ENCODE measurements at regions not wholly inside any gene's neighbourhood (a gene's known extent, or its start where the extent isn't known, plus 50 kb on each side); places are given as distances from the start of the nearest gene placed in this dataset.

GRCh38 chr18:14945984-14946383 lies 198.0 kb downstream of the ANKRD30B start:
- no peak for DNase-seq
- 40% methylated on average over 1 of the region's 7 CpGs; no CpG with 5 or more reads in 1 of the 2 experiments for whole genome bisulfite sequencing, 2 experiments (ENCODE audit: extremely low coverage in 2 of 2, insufficient read length in 1 of 2)
- in situ Hi-C loops (cut with MboI; ENCODE audit: low sequenced_read_pairs) = no loop called here

More at GRCh38 chr18:14945984-14946383, 198.0 kb downstream of the ANKRD30B start:
- no peak for TF ChIP-seq POLR2A (IDR thresholded peaks at IDR 0.05; ENCODE audit: low read depth, low read length)
- TF ChIP-seq USF2 (IDR thresholded peaks at IDR 0.05; ENCODE audit: low read depth, low read length) = no peak
- TF ChIP-seq ELK1 (IDR thresholded peaks at IDR 0.05; ENCODE audit: borderline replicate concordance, low read depth, low read length) = no peak
- no peak for TF ChIP-seq RAD21 (IDR thresholded peaks at IDR 0.05; ENCODE audit: low read length)
- TF ChIP-seq SMC3 (IDR thresholded peaks at IDR 0.05; ENCODE audit: low read depth, low read length) = no peak
- TF ChIP-seq CTCF (conservative IDR thresholded peaks at IDR 0.05; ENCODE audit: low read depth, low read length) = no peak
- no peak for TF ChIP-seq NFE2L2 (IDR thresholded peaks at IDR 0.05; ENCODE audit: low read depth, low read length)
- TF ChIP-seq FOS (IDR thresholded peaks at IDR 0.05; ENCODE audit: low read depth, low read length) = no peak
- TF ChIP-seq RCOR1 (IDR thresholded peaks at IDR 0.05; ENCODE audit: insufficient replicate concordance, low read length) = no peak
- no peak for TF ChIP-seq CEBPB (IDR thresholded peaks at IDR 0.05; ENCODE audit: low read depth, low read length)
- TF ChIP-seq BHLHE40 (IDR thresholded peaks at IDR 0.05; ENCODE audit: low read depth, low read length) = no peak
- no peak for TF ChIP-seq CHD1 (IDR thresholded peaks at IDR 0.05; ENCODE audit: low read depth, low read length)
- TF ChIP-seq MAZ (IDR thresholded peaks at IDR 0.05; ENCODE audit: borderline replicate concordance, low read depth, low read length) = no peak
- no peak for TF ChIP-seq MAFK (IDR thresholded peaks at IDR 0.05; ENCODE audit: low read depth, low read length)
- no peak for TF ChIP-seq MXI1 (IDR thresholded peaks at IDR 0.05; ENCODE audit: borderline replicate concordance, low read depth, low read length)
- CTCF ChIA-PET = no interaction called here
- Histone ChIP-seq H3K56ac (ENCODE audit: extremely low read depth, insufficient read depth, low read length) (no peak overlapping the region), H3K4me1 (ENCODE audit: control insufficient read depth, insufficient read depth, low read length) (no peaks in the 10 kb centered on the region), H3K14ac (replicated peaks; ENCODE audit: low read depth, low read length) (no peak overlapping the region), H2BK5ac (ENCODE audit: low read depth, low read length, poor library complexity, severe bottlenecking) (no peak overlapping the region), H3K36me3 (ENCODE audit: control insufficient read depth, insufficient read depth, low read length) (no peaks in the 10 kb centered on the region), H3K4ac (ENCODE audit: low read depth, low read length) (no peak overlapping the region), H3K9me1 (ENCODE audit: insufficient read depth, low read length) (no peaks in the 10 kb centered on the region), H3K9ac (ENCODE audit: low read depth, low read length) (no peak overlapping the region), H4K5ac (ENCODE audit: low read depth, low read length) (no peak overlapping the region), H2AK5ac (ENCODE audit: low read depth, low read length) (no peak overlapping the region), H4K91ac (ENCODE audit: insufficient read depth, low read depth, low read length) (no peak overlapping the region), H4K20me1 (ENCODE audit: insufficient read depth, low read length) (no peaks in the 10 kb centered on the region), H2BK15ac (ENCODE audit: low read depth, low read length) (no peak overlapping the region), H3K27ac (ENCODE audit: insufficient read depth, low read length) (no peak overlapping the region), H3K79me1 (ENCODE audit: low read depth in 1 of 2, low read length in 2 of 2) (no peaks in the 10 kb centered on the region), H2BK120ac (ENCODE audit: low read depth, low read length) (no peak overlapping the region), H4K8ac (ENCODE audit: low read depth in 2 of 2, low read length in 2 of 2) (no peak overlapping the region), H3K27me3 (ENCODE audit: control insufficient read depth, insufficient read depth, low read length) (no peaks in the 10 kb centered on the region), H3K18ac (ENCODE audit: low read depth, low read length) (no peak overlapping the region), H3K4me2 (ENCODE audit: low read depth, low read length) (no peak overlapping the region), H2BK20ac (ENCODE audit: low read depth, low read length) (no peak overlapping the region), H2AK9ac (replicated peaks; ENCODE audit: low read depth, low read length, poor library complexity) (no peak overlapping the region), H2AFZ (replicated peaks; ENCODE audit: low read length, poor library complexity) (no peak overlapping the region), H3K9me3 (ENCODE audit: control insufficient read depth, insufficient read depth, low read length) (peaks cover 32% of the 10 kb centered on the region), H3K23ac (ENCODE audit: low read depth, low read length) (no peak overlapping the region), H3K4me3 (ENCODE audit: insufficient read depth, low read depth, low read length) (no peak overlapping the region)
- intact Hi-C loops (cut with micrococcal nuclease) = no loop called here
- no peak for ATAC-seq (ENCODE audit: low read depth)
- POLR2A ChIA-PET (ENCODE audit: unreplicated experiment) = no interaction called here
- dilution Hi-C loops (cut with HindIII; ENCODE audit: low sequenced_read_pairs, unreplicated experiment) = no loop called here
- no TSS peak for BruUV-seq (replicated peaks)
